ENCODE measurements at regions not wholly inside any gene's neighbourhood (a gene's known extent, or its start where the extent isn't known, plus 50 kb on each side); places are given as distances from the start of the nearest gene placed in this dataset.

DNA sequence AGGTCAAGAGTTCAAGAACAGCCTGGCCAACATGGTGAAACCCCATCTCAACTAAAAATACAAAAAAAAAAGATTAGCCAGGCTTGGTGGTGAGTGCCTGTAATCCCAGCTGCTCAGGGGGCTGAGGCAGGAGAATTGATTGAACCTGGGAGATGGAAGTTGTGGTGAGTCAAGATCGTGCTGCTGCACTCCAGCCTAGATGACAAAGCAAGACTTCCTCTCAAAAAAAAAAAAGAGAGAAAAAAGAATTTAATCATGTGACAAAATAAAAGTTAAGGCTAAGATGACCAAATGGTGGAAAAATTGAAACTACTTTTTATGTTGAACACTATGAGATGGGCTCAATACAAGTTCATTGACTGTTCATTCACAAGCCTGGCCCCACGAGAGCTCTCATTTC lies 141.1 kb upstream of the WDR11 start:
- DNase-seq, result no peak

DNA sequence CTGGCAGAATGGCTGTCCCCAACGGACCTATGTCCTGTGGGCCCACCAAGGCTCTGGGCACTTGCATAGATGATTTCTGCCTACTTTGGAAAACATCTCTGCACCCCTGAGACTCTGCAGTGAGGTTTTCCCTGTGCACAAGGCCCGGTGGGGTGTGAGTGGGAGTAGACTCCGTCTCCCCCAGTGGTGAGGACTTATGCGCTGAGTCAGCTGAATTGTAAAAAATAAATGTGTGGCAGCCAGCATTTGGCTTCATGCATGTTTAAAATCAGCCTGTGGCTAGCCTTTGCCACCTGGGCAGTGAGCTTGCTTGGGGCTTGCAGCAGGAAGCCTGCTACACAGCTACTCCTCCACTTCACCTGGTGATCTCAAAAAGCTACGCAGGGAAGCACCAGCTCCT lies 139.3 kb upstream of the WDR11 start:
- DNase-seq, result no peak

DNA sequence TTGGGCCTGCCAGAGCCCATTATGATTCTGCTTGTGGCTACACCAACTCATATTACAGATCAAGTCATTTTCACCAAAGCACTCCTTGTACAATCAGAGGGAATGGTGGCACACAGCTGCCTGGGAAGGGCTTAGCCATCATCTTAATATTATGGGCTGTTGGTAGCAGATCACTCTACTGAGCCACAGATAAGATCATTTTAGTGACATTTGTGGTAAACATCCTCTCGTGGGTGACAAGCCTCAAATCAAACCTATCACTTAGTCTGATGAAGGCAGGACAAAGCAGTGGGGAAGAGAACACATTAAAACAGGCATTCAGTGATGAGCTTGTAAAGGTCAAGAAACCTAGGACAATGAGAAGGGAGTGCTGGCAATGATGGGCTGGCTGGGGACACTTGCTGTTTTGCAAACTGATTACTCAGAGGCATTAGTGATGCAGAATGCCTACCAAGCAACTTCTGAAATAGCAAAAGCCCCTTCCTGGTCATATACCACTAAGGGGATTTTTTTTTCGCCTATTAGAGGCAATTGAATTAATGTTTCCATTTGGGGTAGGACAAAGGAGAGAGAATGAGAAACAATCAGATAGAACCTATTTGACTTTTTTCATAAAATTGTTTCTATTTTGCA lies 137.5 kb upstream of the WDR11 start:
- no peak for DNase-seq

DNA sequence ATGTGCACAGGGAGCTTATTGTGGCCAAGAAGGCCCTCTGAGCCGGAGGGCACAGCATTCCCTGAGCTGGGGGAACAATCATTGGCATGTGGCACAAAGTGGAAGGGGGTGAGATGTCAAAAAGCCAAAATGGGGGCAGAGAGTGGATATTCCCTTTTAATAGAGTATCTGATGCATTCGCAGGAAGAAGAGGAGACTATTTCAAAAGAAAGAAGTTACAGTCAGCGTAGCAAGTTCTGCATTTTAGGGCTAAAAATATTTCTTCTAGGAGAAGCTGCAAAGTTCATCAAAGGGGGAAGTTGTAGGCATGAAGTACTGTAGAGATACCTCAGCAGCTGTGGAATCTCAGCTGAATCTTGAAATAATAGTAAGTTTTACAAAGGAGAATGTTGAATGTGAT lies 136.0 kb upstream of the WDR11 start:
- DNase-seq, result no peak

DNA sequence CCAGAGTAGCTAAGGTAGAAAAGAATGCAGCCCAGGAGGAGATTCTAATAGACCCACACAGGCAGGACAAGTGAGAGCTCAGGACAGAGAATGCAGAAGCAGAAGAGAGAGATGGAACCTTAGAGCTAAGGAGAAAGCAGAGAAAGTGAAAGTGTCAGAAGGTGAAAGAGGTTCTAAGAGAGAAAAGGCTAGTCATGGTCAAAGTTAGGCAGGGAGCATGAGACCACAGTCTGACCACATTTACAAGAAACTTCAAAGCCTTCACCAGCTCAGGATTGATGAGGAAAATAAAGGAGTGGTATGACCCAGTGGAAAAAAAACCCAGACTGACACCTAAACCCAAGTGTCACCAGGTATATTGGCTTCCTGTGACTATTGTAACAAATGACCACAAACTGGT lies 131.8 kb upstream of the WDR11 start:
- no peak for DNase-seq

DNA sequence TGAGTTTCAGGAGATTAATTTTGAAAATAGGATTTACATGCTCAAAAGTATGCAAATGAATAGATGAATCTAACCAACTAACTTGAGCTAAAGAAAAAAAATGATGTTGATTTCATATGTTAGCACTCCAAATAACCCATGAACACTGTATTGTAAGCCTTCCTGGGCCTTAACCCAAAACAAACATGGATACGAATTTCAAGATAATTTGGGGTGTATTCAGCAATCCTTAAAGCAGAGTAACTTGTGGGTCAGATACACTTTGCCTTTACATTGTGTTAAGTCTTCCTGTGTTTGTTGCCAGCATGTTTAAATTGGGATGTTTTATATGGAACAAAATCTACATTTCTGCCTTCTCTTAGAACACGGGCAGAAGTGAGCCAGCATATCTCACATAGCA lies 124.2 kb upstream of the WDR11 start:
- no peak for DNase-seq

DNA sequence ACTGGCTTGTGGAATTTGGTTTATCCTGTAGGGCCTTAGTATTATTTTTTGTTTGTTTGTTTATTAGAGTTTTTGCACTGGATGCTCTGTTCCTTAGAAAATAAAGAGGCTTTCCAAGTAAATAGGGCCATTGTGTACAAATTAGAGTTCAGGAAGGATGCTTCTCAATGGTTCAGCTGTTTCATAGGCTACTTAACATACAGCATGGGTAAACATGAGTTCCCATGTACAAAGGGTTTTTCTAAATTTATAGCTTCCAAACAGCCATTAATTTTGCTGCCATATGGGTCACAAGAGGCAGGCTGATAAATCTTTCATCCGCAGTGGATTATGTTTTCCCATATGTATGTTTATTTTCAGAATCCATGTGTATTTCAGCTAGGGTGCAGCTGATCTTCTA lies 121.6 kb upstream of the WDR11 start:
- DNase-seq, result peak; percentile 5

DNA sequence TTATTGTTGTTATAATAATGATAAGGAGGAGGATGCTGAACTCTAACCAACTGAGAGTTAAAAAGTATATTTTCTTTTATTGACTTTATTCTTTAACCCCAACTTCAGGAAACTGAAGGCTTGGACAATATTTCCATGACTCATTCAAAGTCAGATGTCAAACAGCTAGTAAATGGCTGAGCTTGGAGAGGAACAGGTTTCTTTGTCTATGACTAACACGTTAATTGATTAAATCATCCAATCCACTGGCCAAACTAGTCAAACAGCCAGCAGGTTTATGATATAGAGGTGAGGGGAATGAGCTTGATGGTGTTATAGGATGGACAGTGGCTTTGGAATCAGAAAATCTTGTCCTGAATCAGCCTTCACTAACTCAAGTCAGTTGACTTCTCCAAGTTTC lies 119.1 kb upstream of the WDR11 start:
- DNase-seq, result no peak

DNA sequence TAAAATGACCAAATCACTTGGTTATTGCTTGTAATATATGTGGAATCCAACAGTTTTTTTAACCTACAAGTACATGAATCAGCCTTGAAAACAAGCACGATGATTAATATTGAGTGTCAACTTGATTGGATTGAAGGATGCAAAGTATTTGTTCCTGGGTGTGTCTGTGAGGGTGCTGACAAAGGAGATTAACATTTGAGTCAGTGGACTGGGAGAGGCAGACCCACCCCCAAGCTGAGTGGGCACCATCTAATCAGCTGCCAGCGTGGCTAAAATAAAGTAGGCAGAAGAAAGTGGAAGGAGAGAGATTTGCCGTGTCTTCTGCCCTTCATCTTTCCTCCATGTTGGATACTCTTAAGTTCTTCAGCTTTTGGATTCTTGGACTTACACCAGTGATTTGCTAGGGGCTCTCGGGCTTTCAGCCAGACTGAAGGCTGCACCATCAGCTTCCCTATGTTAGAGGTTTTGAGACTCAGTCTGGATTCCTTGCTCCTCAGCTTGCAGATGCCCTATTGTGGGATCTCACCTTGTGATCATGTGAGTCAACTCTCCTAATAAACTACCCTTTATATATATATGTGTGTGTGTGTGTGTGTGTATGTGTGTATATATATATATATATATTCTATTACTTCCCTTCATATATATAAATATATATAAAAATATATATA lies 118.4 kb upstream of the WDR11 start:
- DNase-seq, result no peak

DNA sequence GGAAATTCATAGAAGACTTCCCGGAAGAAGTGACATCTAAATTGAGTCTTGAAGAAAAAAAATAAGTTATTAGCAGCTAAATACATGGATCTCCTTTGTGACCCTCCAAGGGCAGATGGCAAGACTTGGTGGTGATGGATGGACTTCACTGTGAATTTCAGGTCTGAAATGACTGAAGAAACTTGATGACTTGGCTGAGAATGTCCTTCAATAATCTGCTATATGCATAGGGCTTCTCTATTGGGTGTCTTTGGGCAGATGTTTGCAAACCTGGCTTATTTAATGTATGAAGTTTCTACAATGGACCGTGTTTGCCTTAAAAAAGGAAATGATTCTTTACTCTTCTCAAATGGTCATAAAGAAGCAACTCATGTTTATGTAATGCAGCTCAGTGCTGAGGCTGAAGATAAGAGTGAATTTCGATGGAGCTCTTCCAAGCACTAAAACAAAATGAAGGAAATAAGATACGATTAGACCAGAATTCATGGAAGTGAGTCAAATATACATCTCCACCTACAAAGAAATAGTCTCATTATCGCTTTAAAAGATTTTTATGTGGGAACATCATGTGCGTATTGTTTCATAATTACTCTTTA lies 116.6 kb upstream of the WDR11 start:
- DNase-seq, result no peak

DNA sequence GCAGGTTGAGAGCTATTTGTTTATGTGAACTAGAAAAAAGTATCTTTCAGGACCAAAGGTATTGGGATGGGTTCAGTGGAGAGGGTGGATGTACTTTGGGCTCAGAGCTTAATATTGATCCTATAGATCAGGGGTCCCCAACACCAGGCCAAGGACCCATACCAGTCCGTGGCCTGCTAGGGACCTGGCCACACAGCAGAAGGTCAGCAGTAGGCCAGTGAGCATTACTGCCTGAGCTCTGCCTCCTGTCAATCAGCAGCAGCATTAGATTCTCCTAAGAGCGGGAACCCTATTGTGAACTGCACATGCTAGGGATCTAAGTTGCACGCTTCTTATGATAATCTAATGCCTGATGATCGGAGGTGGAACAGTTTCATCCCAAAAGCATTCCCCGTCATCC lies 115.8 kb upstream of the WDR11 start:
- no peak for DNase-seq

DNA sequence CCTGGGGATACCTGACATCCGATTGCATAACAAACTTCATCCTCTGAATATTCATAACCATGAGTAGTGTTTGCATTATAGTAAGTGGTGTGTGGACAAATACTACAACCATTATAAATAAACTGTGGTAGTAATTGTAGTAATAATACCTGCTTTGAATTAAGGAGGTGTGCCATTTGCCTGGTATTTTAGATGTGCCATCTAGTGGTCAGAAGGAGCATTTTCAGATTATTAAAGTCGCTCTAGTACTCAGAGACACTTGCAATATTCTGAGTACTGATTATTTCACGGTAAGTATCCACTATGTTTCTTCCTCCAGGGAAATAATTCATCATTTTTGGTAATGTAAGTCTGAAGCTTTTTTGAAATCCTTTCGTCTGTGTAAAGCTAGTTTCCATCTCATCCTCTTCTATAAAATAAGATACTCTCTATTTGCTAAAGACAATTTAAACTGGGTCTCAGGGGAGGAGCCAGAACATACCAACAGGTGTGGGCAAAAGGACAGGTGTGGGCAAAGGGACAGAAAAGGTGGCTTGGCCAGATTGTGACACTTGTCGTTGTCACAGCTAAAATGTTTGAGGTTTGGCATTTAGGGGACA lies 115.3 kb upstream of the WDR11 start:
- peak; percentile 27 for DNase-seq

DNA sequence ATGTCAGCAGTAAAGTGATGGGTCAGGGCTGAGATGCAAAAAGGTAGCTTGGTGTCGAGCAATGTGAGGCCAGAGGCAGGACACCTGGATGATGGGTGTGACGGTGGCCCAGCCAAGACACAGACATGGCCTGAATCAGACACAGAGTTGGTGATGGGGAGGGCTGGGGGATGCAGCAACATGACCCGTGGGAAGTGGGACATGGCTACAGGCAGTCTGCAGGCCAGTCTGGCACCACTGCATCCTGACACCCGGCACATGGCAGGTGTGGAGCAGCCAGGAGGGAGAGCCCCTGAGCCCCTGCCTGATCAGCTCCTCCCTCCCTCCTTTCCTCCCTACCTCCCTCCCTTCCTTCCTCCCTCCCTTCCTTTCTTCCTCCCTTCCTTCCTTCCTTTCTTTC lies 114.8 kb upstream of the WDR11 start:
- no peak for DNase-seq

DNA sequence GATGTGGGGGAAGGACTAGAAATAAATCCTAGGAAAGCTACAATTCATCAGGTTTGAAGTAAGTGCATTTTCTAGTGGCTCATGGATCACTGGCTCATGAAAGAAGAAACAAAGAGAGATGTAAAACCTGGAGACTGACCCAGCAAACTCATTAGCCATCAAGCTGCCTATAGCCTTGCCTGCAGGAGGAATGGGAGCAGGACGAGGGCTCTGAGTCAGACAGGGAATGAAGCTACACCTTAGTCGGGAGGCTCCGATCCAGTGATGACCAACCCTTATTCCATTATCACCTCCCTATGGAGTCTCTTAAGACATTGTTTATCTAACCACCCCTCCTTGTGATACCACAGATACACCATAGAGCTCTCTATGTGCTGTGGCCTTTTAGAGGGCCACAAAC lies 112.5 kb upstream of the WDR11 start:
- DNase-seq, result no peak

DNA sequence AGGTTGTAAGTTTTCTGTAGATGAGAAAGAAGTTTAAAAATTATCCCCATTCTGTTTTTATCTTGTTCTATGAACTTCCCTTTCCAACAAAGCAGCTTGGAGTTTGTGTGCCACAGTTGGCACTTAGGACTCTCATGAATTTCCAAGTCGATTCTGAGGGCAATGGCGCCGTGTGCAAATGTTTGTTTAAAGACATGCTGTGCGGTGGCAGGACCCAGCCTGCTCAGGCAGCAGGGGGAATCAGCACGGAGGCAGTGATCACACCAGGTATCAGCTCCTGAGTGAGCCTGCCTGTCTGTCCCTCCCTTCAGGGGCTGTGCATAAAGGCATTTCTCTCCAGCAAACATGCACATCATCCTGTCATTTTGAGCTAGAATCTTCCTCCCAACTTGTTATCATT lies 109.8 kb upstream of the WDR11 start:
- no peak for DNase-seq

DNA sequence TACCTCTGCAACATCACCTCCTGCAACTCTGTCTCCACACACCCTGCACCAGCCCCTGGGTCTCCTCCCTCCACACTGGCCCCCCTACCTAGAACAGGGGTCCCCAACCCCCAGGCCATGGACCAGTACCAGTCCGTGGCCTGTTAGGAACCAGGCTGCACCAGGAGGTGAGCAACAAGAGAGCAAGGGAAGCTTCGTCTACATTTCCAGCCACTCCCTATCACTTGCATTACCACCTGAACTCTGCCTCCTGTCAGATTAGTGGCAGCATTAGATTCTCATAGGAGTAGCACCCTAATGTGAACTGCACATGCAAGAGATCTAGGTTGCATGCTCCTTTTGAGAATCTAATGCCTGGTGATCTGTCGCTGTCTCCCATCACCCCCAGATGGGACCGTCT lies 108.8 kb upstream of the WDR11 start:
- no peak for DNase-seq

DNA sequence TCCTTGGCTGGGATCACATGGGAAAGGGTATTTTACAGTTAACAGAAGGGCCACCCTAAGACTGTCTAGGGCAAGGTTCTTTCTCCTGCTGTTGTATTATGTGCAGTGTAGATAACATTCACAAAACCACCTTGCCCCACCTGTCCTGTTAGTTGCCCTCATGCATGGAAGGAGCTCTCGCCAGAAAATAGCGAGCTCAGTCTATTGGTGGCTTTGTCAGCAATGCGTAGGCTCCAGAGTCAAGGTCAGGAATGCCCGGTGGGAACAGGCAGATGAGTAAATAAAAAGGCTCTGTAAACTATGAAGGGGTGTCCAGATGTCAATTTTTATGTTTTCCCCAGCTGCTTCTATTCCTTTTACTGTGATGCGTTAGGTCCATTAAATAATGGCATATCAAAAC lies 107.1 kb upstream of the WDR11 start:
- no peak for DNase-seq

DNA sequence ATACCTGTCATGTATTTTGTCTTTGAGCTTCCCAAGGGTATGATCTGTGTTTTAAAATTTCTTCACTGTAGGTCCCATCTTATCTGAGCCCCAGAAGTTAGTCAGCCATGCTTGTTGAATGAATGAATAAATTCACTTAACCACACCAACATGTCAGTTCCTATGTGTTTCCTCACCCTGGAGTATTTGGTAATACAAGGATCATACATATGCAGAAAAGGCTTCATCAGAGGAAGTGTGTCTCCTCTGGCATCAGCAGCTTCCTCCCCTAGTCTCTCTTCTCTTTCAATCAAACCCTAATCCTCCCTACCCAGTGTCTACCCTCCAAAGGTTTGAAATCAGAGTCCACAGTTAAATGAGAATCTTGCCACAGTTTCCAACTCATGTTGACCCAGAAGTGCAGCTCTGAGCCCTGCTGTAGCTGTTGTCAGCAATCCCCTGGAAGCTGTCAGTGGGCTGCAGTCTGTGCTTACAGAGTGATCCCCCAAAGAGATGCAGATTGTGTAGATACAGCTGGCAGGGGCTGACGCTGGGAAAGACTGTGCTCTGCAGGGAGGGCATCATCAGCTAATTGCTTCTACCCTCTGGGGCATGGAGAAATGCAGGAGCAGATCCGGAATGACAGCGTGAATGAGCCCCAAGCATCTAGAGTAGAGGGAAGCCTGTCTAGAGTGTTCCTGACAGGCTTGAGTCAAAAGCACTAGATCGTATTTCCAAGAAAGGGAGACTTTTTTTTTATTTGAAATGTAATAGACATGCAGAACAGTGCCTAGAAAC lies 105.0 kb upstream of the WDR11 start:
- DNase-seq, result no peak

DNA sequence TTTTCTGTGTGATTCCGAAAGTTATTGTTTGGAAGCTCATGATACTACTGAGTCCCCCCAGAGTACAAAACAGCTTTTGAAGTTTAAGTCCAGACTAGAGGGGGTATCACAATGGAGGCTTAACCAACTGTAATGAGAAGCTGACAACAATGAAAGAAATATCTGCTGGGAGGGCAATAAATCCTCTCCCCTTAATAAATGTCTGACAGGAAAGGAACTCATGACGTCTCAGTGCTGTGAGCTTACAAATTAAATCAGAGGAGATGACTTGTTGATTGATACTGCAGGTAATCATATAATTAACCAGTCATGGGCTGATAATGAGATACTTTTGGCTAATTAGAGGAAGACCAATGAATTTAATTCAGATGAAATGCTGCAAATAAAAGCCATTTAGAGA lies 102.6 kb upstream of the WDR11 start:
- DNase-seq, result no peak

DNA sequence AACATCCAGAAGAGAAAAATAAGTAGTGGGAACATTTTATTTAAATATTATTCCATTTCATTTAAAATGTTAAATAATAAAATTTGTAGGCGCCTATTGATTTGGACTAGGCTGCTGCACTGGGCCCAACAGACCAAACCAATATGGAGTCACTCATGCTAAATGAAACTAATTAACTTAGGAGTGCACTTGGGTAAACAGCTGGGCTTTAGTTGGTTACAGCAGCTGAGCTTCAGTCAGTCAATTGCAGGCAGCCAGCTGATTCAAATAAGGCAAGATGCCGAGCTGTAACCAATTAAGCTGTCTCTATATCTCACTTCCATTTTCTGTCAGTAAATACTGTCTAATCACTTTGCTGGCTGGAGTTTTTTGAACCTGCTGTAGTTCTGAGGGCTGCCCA lies 102.1 kb upstream of the WDR11 start:
- DNase-seq, result no peak

DNA sequence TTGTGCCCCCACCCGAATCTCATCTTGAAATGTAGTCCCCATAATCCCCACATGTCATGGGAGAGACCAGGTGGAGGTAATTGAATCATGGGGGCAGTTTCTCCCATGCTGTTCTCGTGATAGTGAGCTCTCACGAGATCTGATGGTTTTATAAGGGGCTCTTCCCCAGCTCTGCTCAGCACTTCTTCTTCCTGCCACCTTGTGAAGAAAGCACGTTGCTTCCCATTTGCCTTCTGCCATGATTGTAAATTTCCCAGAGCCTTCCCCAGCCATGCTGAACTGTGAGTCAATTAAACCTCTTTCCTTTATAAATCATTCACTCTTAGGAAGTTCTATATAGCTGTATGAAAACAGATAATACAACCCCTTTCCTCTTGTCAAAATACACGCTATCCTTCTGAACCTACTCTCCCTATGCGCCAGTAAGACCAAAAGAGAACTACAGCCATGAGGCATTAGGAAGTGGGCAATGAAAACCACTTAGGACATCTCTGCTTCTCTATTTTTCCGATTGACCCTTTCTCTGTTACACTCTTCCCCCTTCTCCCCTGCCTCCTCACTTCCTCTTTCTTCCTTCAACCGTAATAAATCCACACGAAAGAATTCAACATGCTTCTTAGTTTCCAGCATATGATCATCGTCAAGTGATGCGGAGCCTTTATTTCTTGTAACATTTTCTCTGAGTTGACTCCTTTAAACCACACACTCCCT lies 101.2 kb upstream of the WDR11 start:
- DNase-seq, result no peak

DNA sequence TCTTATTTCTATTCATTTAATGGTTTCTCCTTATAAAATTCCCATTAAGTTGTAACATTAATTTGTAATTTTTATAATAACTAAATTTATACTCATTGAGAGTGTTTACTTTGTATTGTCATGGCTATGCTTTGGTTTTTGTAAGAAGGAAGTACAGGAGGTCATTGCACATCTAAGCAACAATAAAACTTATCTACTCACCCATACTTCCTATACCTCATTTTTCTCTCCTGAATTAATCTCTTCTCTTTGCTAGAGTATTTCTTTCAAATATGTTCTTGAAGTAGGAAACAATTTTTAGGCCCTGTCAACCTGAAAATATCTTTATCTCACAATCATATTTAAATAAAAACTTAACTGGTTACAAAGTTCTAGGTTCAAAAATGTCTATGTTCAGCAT lies 95.4 kb upstream of the WDR11 start:
- DNase-seq, result no peak

DNA sequence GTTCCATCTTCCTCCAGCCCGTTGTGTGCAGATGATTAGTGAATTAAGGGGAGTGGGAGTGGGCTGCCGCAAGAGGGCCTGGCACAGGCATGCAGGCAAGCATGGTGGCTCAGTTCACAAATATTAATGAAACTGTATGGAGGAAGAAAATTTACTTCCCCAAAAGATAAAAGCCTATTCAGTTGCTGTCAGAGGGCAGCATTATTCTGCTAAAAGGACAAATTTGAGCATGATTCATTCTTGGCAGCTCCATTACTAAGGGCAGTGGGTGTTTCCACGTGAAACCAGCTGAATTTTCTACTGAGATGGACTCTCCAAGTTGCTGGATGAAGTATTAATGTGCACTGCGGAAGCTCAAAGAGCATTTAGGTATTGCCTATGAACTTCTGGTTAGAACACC lies 90.9 kb upstream of the WDR11 start:
- no peak for DNase-seq
